OCI-LY3 (cell line): ENCODE measurements at regions not wholly inside any gene's neighbourhood (a gene's known extent, or its start where the extent isn't known, plus 50 kb on each side); places are given as distances from the start of the nearest gene placed in this dataset.

Experiments used
- H2AFZ ChIP-seq: fragments of 200-600, 300-600 bp; shearing (Covaris generic); 2 replicates; pipeline ENCODE4 v1.6.0; 2014; ENCODE audit warnings: antibody characterized with exemption, low read depth, low read length
- H3K27ac ChIP-seq: fragments of 200-600, 300-600 bp; sonication (generic); 2 replicates; pipeline ENCODE4 v1.5.1; 2014; ENCODE audit warnings: mild to moderate bottlenecking, low read length, moderate library complexity, mixed read lengths
- H3K27me3 ChIP-seq: fragments of 200-600, 300-600 bp; sonication (generic); 2 replicates; pipeline ENCODE4 v1.6.1; 2014; ENCODE audit warnings: low read depth, low read length, mixed read lengths
- H3K36me3 ChIP-seq: fragments of 200-600, 300-600 bp; sonication (generic); replicated peaks from 2 replicates; pipeline ENCODE3; 2014; ENCODE audit warnings: low read depth, low read length, mixed read lengths
- H3K4me1 ChIP-seq: fragments of 300-600, 200-600 bp; sonication (generic); 2 replicates; pipeline ENCODE4 v1.6.1; 2014; ENCODE audit warnings: low read length, mixed read lengths
- H3K4me2 ChIP-seq: fragments of 200-600, 300-600 bp; sonication (generic); 2 replicates; pipeline ENCODE4 v1.6.1; 2014; ENCODE audit warnings: low read length, mixed read lengths
- H3K4me3 ChIP-seq: fragments of 300-600, 200-600 bp; sonication (generic); 2 replicates; pipeline ENCODE4 v1.5.1; 2014; ENCODE audit warnings: antibody characterized with exemption, mild to moderate bottlenecking, low read length, moderate library complexity
- H3K79me2 ChIP-seq: fragments of 300-600, 200-600 bp; shearing (Covaris generic); 2 replicates; pipeline ENCODE4 v1.6.1; 2014; ENCODE audit warnings: mild to moderate bottlenecking, low read length, mixed read lengths
- H3K9ac ChIP-seq: fragments of 300-600, 200-600 bp; shearing (Covaris generic); 2 replicates; pipeline ENCODE4 v1.6.0; 2014; ENCODE audit warnings: mild to moderate bottlenecking, low read length, moderate library complexity
- H3K9me3 ChIP-seq: fragments of 200-600, 300-600 bp; shearing (Covaris generic); 2 replicates; pipeline ENCODE4 v1.6.1; 2014; ENCODE audit warnings: low read length, mixed read lengths; ENCODE audit not compliant: insufficient read depth
- H4K20me1 ChIP-seq: fragments of 200-600, 300-600 bp; sonication (generic); 2 replicates; pipeline ENCODE4 v1.6.1; 2016; ENCODE audit warnings: low read length, mixed read lengths; ENCODE audit not compliant: insufficient read depth
- EZH2phosphoT487 ChIP-seq: fragments of 200-600 bp; shearing (Covaris generic); IDR thresholded peaks from 2 replicates; pipeline ENCODE4 v1.6.1; 2018; ENCODE audit warnings: antibody characterized with exemption, mixed run types, low read depth
- TF ChIP-seq, protein P1 (sequence below): fragments of 200-600, 300-600 bp; sonication (generic); IDR thresholded peaks from 2 replicates; pipeline ENCODE4 v1.5.1; 2014; ENCODE audit warnings: antibody characterized with exemption, low read length, low read depth

DNA sequence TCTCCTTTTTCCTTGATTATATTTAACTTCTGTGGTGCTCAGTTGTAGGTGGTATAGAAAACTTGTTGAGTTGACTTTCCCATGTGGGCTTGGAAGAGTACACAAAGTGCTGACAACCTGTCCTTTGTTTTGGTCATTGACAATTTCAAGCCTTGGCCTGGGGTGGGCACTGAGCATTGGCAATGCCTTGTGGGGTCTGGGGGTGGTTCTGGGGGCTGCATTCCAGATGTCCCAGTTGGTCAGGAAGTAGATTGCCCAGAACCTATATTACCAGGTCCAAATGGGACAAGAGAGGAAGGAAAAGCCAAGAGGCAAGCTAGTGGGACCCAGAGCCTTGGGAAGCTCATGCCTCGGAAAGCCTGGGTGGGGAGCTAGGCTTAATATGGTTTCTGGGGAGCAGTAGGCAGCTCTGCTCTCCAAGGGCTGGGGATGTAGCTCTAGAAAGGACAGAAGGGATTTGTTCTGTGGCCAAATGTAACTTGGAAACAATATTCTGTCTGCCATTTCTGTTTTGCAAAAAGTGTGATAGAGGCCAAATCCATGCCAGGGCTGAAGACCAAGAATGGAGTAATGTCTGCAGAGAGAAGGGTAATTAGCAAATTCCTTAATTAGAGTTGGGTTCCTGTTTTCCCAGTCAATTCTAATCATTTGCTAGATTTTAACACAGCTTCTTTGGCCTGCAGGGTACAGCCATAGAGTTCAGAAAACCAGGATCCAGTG, 87.4 kb downstream of the SLC4A3 start:
- Histone ChIP-seq H3K9ac (no peak overlapping the region), H3K4me3 (no peak overlapping the region), H3K79me2 (no peaks in the 10 kb centered on the region), H3K27ac (no peak overlapping the region), H3K4me2 (no peak overlapping the region), H2AFZ (no peak overlapping the region), H3K9me3 (no peaks in the 10 kb centered on the region), H3K36me3 (no peaks in the 10 kb centered on the region), H3K27me3 (no peaks in the 10 kb centered on the region), H4K20me1 (no peaks in the 10 kb centered on the region), H3K4me1 (no peaks in the 10 kb centered on the region)
- TF ChIP-seq, protein P1, sequence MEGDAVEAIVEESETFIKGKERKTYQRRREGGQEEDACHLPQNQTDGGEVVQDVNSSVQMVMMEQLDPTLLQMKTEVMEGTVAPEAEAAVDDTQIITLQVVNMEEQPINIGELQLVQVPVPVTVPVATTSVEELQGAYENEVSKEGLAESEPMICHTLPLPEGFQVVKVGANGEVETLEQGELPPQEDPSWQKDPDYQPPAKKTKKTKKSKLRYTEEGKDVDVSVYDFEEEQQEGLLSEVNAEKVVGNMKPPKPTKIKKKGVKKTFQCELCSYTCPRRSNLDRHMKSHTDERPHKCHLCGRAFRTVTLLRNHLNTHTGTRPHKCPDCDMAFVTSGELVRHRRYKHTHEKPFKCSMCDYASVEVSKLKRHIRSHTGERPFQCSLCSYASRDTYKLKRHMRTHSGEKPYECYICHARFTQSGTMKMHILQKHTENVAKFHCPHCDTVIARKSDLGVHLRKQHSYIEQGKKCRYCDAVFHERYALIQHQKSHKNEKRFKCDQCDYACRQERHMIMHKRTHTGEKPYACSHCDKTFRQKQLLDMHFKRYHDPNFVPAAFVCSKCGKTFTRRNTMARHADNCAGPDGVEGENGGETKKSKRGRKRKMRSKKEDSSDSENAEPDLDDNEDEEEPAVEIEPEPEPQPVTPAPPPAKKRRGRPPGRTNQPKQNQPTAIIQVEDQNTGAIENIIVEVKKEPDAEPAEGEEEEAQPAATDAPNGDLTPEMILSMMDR = no peak
- TF ChIP-seq EZH2phosphoT487 = no peak

DNA sequence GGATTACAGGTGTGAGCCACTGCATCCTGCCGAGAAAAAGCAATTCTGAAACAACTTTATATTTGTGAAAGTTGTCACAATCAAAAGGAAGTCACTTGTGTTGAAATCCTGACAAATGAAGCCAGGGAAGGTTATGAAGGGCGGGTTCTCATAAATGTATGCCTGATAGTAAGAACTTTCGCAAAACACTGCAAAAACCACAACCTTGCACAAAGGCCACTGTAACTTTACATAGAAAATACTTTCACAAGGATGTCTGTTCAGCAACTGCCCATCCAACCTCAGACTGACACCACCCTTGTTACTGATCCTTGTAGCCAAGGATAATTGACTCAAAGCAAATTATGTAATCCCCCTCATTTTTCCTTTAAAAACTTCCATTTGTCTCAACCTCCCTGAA, 90.6 kb downstream of the SLC4A3 start:
- TF ChIP-seq EZH2phosphoT487 = no peak
- TF ChIP-seq, protein P1 = no peak
- H2AFZ ChIP-seq = no peak overlapping the region
- H3K27me3 ChIP-seq = no peaks in the 10 kb centered on the region
- no peak overlapping the region for H3K4me3 ChIP-seq
- no peaks in the 10 kb centered on the region for H3K9me3 ChIP-seq
- no peak overlapping the region for H3K9ac ChIP-seq
- H4K20me1 ChIP-seq = no peaks in the 10 kb centered on the region
- H3K27ac ChIP-seq = no peak overlapping the region
- H3K4me2 ChIP-seq = no peak overlapping the region
- no peaks in the 10 kb centered on the region for H3K4me1 ChIP-seq
- H3K36me3 ChIP-seq = no peaks in the 10 kb centered on the region
- no peaks in the 10 kb centered on the region for H3K79me2 ChIP-seq

DNA sequence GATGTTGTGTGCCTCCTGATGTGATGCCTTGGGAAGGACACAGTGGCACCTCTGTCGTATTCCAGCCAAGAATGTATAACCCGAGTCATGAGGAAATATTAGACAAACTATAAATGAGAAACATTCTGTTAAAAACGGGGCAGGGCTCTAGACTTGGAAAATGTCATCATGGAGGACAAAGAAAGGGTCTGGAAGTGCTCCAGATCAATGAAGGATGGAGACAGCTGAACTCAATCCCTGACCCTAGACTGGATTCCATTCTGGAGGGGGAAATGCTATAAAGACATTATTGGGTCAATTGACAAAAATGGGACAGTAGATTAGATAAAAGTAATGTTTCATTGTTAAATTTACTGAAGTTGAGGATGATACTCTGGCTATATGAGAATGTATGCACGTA, 92.1 kb downstream of the SLC4A3 start:
- Histone ChIP-seq H3K9me3 (no peaks in the 10 kb centered on the region), H3K4me2 (no peak overlapping the region), H3K27ac (no peak overlapping the region), H4K20me1 (no peaks in the 10 kb centered on the region), H3K27me3 (no peaks in the 10 kb centered on the region), H2AFZ (no peak overlapping the region), H3K79me2 (no peaks in the 10 kb centered on the region), H3K4me3 (no peak overlapping the region), H3K36me3 (no peaks in the 10 kb centered on the region), H3K9ac (no peak overlapping the region), H3K4me1 (no peaks in the 10 kb centered on the region)
- TF ChIP-seq, protein P1 = no peak
- TF ChIP-seq EZH2phosphoT487 = no peak

DNA sequence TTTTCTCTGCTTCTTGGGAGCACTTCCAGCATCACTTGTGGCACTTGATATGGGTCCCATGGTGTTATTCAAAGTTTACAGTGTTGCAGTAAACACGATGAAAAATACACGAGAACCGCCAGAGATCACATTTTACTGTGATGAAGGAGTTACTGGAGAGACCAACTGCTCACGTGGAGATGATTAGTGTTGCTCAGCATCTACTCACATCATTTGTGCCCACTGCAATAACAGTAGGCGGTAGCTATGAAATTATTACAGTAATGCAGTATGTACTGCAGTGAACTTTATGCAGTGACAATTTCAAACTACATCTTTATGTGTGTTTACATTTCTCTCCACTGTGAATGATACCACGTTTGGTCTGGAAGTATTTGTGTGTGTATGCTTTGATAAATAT, 93.5 kb downstream of the SLC4A3 start:
- Histone ChIP-seq H3K4me1 (no peaks in the 10 kb centered on the region), H3K36me3 (no peaks in the 10 kb centered on the region), H3K9me3 (no peaks in the 10 kb centered on the region), H4K20me1 (no peaks in the 10 kb centered on the region), H3K4me2 (no peak overlapping the region), H3K79me2 (no peaks in the 10 kb centered on the region), H3K9ac (no peak overlapping the region), H3K27me3 (no peaks in the 10 kb centered on the region), H3K27ac (no peak overlapping the region), H2AFZ (no peak overlapping the region), H3K4me3 (no peak overlapping the region)
- TF ChIP-seq, protein P1 = no peak
- TF ChIP-seq EZH2phosphoT487 = no peak
